Medulla oblongata (tissue), 1 donor: ENCODE measurements at regions not wholly inside any gene's neighbourhood (a gene's known extent, or its start where the extent isn't known, plus 50 kb on each side); places are given as distances from the start of the nearest gene placed in this dataset.
"Not testable (repeated sequence)": the region's sequence is repeated elsewhere in the genome, so short reads cannot be mapped to it uniquely, and the experiment has no call there.

Source experiments
- DNase-seq: peaks from one replicate; pipeline ENCODE4 v3.0.0-alpha.2; 2015; ENCODE audit errors: extremely low spot score

- DNase-seq: no peak
Observed at GRCh38 chr14:38973083-38973700, 129.8 kb downstream of the SEC23A start.

- DNase-seq: no peak
Observed at GRCh38 chr14:38972511-38972910, 130.5 kb downstream of the SEC23A start.

DNA sequence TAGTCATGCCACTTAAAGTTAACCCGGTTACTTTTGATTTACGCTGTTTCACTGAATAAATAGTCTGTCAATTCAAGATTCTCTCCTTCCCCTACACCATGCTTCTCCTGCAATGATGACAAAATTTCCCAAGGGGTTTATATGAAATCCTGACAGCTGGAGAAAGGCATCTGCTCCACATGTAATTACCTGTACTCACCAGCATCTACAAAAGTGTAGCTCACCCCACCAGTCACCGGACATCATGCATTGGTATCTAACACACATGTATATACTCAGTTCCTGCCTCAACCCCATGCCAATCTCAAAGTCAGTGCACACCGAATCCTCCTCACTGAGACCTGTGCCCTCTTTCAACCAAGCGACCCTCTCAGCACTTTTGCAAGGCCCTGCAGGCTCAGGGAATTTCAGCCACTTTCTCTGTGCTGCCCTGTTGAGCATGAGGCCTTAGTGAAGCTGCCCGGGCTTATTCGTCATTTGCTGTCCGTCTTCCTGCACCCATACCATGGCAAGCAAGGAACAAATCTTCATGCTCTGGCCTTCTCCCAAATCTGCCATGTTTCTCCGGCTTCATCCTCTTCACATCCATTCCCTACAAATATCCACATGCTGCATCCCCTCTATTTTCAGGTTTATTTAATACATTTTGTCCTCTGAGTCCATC, 131.6 kb downstream of the SEC23A start:
- no peak for DNase-seq

DNA sequence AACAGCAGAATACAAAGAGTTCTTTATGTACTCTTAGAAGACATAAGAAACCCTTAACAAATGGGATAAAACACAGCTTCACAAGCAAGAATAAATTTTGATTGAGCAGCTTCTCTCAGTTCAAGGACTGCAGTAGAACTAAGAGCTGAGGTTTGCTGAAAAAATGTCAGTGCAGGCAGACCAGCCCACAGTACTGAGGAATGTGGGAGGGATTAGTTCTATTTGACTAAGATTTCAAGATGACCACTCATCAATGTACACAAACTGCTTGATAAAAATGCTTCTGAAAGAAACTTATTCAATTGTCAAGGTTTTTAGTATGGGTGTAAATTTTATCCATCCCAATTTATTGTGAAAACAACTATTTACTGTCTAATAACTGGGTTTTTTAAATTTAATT, 138.4 kb downstream of the SEC23A start:
- DNase-seq: no peak

DNA sequence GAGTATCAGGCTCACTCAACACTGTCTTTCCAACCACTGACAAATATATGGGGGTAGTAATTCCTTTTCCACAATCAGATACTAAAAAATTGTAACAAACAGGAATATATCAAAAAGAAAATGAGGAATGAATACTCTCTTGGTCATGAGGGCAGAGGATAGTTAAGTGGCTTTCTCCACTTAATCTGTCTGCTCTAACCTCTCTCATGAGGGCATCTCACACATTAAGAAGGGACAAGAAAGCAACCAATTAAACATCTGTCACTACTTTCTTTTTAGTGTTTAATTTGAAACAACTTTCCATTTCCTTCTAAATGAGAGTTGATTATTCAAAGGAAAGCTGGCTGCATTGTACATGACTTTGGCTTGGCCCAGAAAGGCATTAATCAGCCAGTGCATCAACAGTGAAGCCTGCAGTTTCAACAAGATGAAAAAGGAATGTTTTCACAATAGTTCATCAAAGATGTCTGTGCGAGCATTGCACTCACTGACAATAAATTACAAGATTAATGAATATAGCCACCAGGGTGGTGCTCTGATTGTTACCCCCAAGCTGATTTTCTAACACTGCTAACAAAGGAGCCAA, 142.0 kb downstream of the SEC23A start:
- DNase-seq: no peak

DNA sequence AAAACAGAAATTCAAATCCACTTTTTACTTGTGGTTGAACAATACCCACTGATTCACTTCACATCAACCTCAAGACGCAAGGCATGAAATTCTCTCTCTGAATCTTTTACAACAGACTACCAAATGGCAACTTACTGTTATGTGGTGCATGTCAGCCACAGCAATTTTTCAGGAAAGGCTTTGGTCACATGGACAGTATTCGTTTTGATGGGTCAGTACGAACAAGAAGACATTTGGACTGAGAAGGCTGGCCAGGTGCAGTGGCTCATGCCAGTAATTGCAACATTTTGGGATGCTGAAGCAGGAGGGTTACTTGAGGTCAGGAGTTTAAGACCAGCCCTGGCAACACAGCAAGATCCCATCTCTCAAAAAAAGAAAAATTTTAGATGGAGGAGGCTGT, 144.0 kb downstream of the SEC23A start:
- DNase-seq: no peak

DNA sequence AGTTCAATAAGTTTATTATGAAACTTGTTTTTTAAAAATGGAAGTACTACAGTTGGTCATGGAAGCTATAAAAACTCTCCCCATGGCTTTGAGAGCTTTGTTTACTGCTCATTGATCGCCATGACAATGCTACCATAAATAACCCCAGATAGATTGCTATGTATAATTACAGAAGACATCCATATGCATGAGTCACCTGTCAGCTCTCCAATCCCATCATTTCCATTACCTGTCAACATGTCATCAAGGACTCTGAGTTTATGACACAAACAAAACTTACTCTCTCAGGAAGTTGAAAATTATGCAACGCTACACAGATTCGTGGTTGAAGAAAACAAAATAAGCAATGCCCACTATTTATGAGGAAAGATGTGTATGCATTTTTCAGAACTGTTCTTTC, 144.4 kb downstream of the SEC23A start:
- DNase-seq: no peak

- no peak for DNase-seq
Observed at GRCh38 chr14:38951451-38951850, 151.6 kb downstream of the SEC23A start.

DNA sequence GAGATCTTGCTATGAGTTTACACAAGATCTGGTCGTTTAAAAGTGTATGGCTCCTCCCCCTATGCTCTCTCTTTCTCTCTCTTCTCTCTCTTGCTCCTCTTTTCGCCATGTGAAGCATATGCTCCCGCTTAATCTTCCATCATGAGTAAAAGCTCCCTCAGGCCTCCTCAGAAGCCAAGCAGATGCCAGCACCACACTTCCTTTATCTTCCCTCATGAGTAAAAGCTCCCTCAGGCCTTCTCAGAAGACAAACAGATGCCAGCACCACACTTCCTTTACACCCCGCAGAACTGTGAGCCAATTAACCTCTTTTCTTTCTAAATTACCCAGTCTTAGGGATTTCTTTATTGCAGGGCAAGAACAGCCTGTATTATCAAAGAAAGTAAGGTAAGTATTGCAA, 152.4 kb downstream of the SEC23A start:
- no peak for DNase-seq

GRCh38 chr14:38948576-38948975, 154.5 kb downstream of the SEC23A start:
- DNase-seq: peak; percentile 48

- peak; percentile 89 for DNase-seq
Observed at GRCh38 chr14:38948171-38948570, 154.9 kb downstream of the SEC23A start.

DNA sequence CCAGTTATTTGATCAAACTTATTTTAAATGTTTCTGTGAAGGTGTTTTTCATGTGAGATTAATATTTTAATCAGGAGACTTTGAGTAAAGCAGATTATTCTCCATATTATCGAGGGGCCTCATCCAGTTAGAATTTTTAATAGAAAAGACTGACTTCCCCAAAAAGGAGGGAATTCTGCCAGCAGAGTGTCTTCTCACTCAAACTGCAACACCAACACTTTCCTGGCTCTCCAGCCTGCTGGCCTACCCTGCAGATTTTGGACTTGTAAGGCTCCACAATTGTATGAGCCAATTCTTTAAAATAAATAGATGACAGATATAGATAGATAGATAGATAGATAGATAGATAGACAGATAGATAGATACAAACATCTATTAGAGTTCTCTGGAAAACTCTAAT, 155.7 kb downstream of the SEC23A start:
- DNase-seq: no peak

DNA sequence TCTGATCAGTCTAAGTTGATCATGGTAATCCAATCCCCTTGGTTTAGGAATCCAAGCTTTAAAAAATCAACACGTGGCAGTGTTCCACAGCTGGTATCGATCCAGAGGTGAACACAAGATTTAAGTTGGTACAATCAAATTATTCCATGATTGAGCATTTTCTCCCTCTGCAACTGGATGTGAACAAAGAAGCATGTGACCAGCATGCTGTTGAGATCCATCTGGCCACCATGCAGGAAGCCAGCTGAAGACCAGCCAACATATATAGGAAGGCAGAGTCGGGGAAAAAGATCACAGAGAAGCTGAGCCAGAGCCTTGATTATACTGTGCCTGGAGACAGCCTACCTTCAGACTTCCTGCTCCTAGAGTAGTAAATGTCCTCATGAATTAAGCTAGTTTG, 158.3 kb downstream of the SEC23A start:
- DNase-seq: no peak

DNA sequence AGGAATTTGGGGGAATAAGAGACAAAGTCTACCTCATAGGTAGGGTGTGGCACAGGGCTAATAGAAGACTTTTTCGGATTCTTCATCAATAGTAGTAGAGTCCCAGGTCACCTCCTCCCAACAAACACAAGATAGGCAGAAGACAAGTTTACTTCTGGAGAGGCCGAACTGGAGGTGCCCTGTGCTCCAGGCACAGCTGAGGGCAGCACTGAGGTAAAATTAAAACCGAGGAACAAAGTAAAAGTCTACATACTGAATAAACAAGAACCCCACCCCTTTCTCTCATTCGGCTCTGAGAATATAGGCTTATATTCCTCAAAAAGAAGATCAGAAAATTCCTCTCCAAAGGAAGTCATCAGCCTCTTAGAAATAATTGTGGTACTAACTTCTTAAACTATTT, 161.5 kb downstream of the SEC23A start:
- no peak for DNase-seq

- not testable (repeated sequence) for DNase-seq
Observed at GRCh38 chr14:38932653-38933000, 170.4 kb downstream of the SEC23A start.

DNA sequence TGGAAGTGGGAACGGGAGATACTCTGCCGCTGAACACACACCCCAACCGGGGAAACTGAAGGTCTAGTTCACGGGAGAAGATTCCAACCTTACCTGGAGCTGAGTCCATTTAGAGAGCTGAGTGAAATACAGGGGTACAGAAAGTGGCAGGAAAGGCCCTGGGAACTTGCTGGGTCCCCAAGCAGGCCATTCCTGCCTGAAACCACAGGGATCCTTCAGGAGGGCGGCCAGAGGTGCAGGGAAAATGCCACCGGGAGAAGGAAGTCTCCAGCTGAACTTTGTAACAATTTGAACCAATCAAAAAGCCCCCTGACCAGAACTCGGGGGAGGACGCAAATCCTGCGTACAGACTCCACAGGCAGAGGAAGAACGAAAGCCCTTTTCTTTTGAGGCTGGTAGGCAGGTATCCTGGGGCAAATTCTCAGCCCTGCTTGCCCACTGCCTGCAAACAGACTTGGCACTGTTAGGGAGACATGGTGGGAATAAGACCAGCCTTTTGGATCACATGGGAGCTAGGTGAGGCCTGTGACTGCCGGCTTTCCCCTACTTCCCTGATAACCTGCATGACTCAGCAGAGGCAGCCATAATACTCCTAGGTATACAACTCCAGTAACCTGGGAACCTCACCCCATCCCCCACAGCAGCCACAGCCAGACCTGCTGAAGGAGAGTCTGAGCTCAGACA, 170.9 kb downstream of the SEC23A start:
- no peak for DNase-seq

GRCh38 chr14:38930898-38931297, 172.1 kb downstream of the SEC23A start:
- DNase-seq: no peak

- no peak for DNase-seq
Observed at GRCh38 chr14:38930022-38930421, 173.0 kb downstream of the SEC23A start.

DNA sequence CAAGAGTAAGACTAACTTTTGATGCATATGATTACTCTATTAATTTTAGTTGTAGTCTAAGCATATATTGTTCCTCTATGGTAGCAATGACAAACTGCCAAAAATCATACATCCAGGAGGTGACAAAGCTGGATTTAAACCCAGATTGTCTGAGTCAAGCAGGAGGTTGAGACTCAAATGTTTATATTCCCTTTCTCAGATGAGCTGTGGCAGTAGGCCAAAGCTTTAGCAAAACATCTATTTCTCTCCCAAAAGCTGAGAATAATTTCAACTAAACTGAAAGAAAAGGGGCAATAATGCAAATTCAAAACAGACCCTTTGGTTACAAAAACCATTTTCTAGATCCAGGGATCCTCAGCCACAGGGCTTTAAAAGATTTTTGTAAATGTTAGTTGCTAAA, 173.6 kb downstream of the SEC23A start:
- DNase-seq: no peak

GRCh38 chr14:38921893-38922292, 181.1 kb downstream of the SEC23A start:
- DNase-seq: not testable (repeated sequence)

DNA sequence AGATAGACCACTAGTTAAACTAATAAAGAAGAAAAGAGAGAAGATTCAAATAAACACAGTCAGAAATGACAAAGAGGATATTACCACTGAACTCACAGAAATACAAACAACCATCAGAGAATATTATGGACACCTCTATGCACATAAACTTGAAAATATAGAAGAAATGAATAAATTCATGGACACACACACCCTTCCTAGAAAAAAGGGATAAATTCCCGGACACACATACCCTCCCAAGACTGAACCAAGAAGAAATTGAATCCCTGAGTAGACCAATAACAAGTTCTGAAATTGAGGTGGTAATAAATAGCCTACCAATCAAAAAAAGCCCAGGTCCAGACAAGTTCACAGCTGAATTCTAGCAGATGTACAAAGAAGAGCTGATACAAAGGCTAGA, 187.9 kb downstream of the SEC23A start:
- DNase-seq: no peak

DNA sequence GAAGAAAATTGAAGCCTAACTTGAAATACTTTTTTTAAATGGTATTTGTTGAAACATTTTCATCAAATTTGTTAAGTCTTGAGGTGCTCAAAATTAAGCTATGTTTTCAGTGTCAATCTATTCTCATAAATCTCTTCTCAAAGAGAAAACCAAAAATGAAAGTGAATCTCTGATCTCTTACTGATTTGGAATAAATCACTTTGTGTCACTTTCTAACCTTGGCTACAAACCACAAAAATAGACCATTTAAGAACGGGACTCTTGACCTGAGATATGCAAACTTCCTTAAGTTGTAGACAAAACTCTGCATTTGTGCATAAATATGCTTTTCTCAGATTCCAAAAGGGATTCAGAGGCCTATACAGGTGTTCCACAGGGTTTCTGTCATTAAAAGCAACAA, 192.9 kb downstream of the SEC23A start:
- DNase-seq: no peak

DNA sequence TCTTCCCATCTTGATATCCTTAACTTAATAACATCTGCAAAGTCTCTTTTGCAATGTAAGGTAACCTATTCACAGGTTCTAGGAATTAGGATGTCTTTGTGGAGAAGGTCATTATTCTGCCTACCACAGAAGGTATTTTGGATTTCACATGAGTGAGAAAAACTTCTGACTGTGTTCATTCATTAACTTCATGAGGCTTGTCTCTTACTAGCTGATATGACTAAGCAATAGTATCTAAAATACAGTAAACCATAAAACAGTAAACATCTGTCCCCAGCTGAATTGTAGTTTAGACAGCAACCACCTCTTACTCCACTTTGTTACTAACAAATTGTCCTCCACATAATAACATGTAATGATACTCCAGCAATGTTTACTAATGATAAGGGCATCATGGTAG, 198.1 kb downstream of the SEC23A start:
- no peak for DNase-seq
